Caco-2 (cell line): ENCODE measurements at regions not wholly inside any gene's neighbourhood (a gene's known extent, or its start where the extent isn't known, plus 50 kb on each side); places are given as distances from the start of the nearest gene placed in this dataset.

Experiments used
- BruUV-seq: library from RNA; stranded (reverse); fragments of 400-500 nt; replicated peaks from 2 replicates; lab custom pipeline; 2021; lab: Mats Ljungman, UMichigan
- CTCF ChIA-PET: fragments of 300-600 bp; sonication (Branson Sonifier 250); formaldehyde crosslinking; loops from one replicate; lab custom pipeline; 2022; ENCODE audit warnings: antibody characterized with exemption; lab: Charles Lee
- POLR2A ChIA-PET: fragments of 300-600 bp; sonication (Branson Sonifier 250); formaldehyde crosslinking; loops from one replicate; lab custom pipeline; 2022; ENCODE audit warnings: antibody characterized with exemption; lab: Charles Lee
- DNase-seq, 2 experiments: peaks; one replicate each; pipeline versions ENCODE4 v3.0.0 to v3.0.0-alpha.2; 2020 to 2022
- H3K27me3 ChIP-seq: replicated peaks from 2 replicates; pipeline ENCODE4 v1.6.0; 2011; ENCODE audit warnings: low read length; ENCODE audit not compliant: control insufficient read depth, insufficient read depth
- H3K36me3 ChIP-seq: 2 replicates; pipeline ENCODE4 v1.5.1; 2011; ENCODE audit warnings: low read length; ENCODE audit not compliant: control insufficient read depth, insufficient read depth
- H3K4me1 ChIP-seq: fragments of 250-450 bp; sonication (Bioruptor Pico); 2 replicates; pipeline ENCODE4 v1.5.1; 2020; ENCODE audit warnings: mild to moderate bottlenecking
- H3K4me3 ChIP-seq: 2 replicates; pipeline ENCODE4 v1.5.1; 2011; ENCODE audit warnings: low read depth, mild to moderate bottlenecking, control low read depth, low read length
- H3K9me3 ChIP-seq: fragments of 250-450 bp; sonication (Bioruptor Pico); 2 replicates; pipeline ENCODE4 v1.5.1; 2020; ENCODE audit warnings: mild to moderate bottlenecking, moderate library complexity
- H3K27ac Mint-ChIP-seq: one replicate; pipeline ENCODE4 v1.8.0; 2022; ENCODE audit warnings: mixed read lengths; ENCODE audit not compliant: unreplicated experiment
- H3K27me3 Mint-ChIP-seq: one replicate; pipeline ENCODE4 v1.8.0; 2022; ENCODE audit warnings: mixed read lengths; ENCODE audit not compliant: insufficient read depth, unreplicated experiment
- H3K36me3 Mint-ChIP-seq: one replicate; pipeline ENCODE4 v1.8.0; 2022; ENCODE audit warnings: mild to moderate bottlenecking, mixed read lengths; ENCODE audit not compliant: insufficient read depth, unreplicated experiment
- H3K4me1 Mint-ChIP-seq: one replicate; pipeline ENCODE4 v1.8.0; 2022; ENCODE audit warnings: low read depth, mixed read lengths; ENCODE audit not compliant: unreplicated experiment
- H3K4me3 Mint-ChIP-seq: one replicate; pipeline ENCODE4 v1.8.0; 2022; ENCODE audit warnings: mild to moderate bottlenecking, moderate library complexity, mixed read lengths; ENCODE audit not compliant: unreplicated experiment
- H3K9me3 Mint-ChIP-seq: one replicate; pipeline ENCODE4 v1.8.0; 2022; ENCODE audit warnings: mixed read lengths; ENCODE audit not compliant: unreplicated experiment
- intact Hi-C: fragments of 100-400 bp; cut with micrococcal nuclease; formaldehyde crosslinking; loops from one replicate; pipeline ENCODE4 v1.10.0; 2022; ENCODE audit not compliant: unreplicated experiment
- TF ChIP-seq, protein P1 (sequence below), 2 experiments: fragments of 200-600 bp in 1 of 2; IDR thresholded peaks; 1 replicate in 1 of 2; 2 replicates in 1 of 2; pipeline versions ENCODE4 v1.5.1 to v1.8.0; 2011 to 2022; ENCODE audit warnings: antibody characterized with exemption in 1 of 2, control low read depth in 1 of 2, inconsistent platforms in 1 of 2, low read depth in 1 of 2, low read length in 1 of 2, mild to moderate bottlenecking in 1 of 2, moderate library complexity in 1 of 2; ENCODE audit not compliant: insufficient read depth in 1 of 2, severe bottlenecking in 1 of 2, unreplicated experiment in 1 of 2

DNA sequence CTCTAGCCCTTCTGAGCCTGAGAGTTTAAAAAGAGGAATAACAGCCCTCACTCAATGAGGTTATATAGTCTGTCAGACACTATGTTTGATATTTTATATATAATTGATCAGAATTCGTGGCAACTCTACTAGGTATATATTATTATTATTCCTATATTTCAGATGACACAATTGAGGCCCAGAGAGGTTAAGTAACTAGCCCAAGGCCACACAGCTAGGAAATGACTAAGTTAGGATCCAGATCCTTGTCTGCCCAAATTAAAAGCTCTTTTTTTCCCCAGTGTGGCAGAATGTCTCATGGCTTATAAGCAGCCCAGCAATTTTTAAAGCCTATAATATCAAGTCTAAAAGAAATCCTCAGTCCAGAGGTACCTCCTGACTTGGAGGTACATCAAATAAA lies 1119.9 kb upstream of the AUTS2 start:
- intact Hi-C loops = no loop called here
- H3K27ac Mint-ChIP-seq = no peak overlapping the region

DNA sequence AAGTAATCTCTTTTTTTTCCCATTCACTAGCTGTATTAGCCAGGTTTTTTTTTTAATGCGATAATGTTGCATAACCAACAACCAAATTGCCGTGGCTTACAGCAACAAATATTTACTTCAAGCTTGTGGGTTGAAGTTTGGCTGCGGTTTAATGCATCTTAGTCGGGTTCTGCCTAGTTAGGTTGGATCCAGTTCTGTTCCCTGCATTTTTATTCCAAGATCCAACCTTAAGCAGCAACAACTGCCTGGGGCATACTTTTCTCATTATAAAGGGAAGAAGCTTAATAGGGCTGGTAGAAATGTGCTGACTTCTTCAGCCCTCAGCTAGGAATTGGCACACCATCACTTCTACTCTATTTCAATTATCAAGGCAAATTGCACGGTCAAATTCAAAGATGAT lies 1115.5 kb upstream of the AUTS2 start:
- Mint-ChIP-seq H3K27ac (no peak overlapping the region), H3K4me3 (no peak overlapping the region), H3K36me3 (no peaks in the 10 kb centered on the region), H3K4me1 (no peaks in the 10 kb centered on the region), H3K9me3 (peaks cover 10% of the 10 kb centered on the region), H3K27me3 (peaks cover 2% of the 10 kb centered on the region)
- Histone ChIP-seq H3K9me3 (0 out of 2 replicates have a peak, but pooled peaks cover 3% of the 10 kb centered on the region), H3K27me3 (no peaks in the 10 kb centered on the region), H3K36me3 (no peaks in the 10 kb centered on the region), H3K4me3 (no peak overlapping the region), H3K4me1 (no peaks in the 10 kb centered on the region)
- ChIA-PET POLR2A (no interaction called here), CTCF (no interaction called here)
- no TSS peak for BruUV-seq
- DNase-seq = no peak
- TF ChIP-seq, protein P1, sequence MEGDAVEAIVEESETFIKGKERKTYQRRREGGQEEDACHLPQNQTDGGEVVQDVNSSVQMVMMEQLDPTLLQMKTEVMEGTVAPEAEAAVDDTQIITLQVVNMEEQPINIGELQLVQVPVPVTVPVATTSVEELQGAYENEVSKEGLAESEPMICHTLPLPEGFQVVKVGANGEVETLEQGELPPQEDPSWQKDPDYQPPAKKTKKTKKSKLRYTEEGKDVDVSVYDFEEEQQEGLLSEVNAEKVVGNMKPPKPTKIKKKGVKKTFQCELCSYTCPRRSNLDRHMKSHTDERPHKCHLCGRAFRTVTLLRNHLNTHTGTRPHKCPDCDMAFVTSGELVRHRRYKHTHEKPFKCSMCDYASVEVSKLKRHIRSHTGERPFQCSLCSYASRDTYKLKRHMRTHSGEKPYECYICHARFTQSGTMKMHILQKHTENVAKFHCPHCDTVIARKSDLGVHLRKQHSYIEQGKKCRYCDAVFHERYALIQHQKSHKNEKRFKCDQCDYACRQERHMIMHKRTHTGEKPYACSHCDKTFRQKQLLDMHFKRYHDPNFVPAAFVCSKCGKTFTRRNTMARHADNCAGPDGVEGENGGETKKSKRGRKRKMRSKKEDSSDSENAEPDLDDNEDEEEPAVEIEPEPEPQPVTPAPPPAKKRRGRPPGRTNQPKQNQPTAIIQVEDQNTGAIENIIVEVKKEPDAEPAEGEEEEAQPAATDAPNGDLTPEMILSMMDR (IDR thresholded peaks at IDR 0.05; ENCODE audit: insufficient read depth in 1 of 2, low read depth in 1 of 2, low read length in 1 of 2, severe bottlenecking in 1 of 2, unreplicated experiment in 1 of 2) = no peak
- intact Hi-C loops = no loop called here

More for the DNA sequence above, 1119.9 kb upstream of the AUTS2 start:
- Histone ChIP-seq H3K9me3 (no peaks in the 10 kb centered on the region), H3K4me3 (no peak overlapping the region), H3K4me1 (no peaks in the 10 kb centered on the region), H3K36me3 (no peaks in the 10 kb centered on the region), H3K27me3 (no peaks in the 10 kb centered on the region)
- Mint-ChIP-seq H3K4me3 (no peak overlapping the region), H3K27me3 (peaks cover 2% of the 10 kb centered on the region), H3K4me1 (no peaks in the 10 kb centered on the region), H3K9me3 (peaks cover under 1% of the 10 kb centered on the region), H3K36me3 (no peaks in the 10 kb centered on the region)
- ChIA-PET POLR2A (no interaction called here), CTCF (no interaction called here)
- no peak for DNase-seq
- no TSS peak for BruUV-seq
- TF ChIP-seq, protein P1 (IDR thresholded peaks at IDR 0.05; ENCODE audit: insufficient read depth in 1 of 2, low read depth in 1 of 2, low read length in 1 of 2, severe bottlenecking in 1 of 2, unreplicated experiment in 1 of 2) = no peak

DNA sequence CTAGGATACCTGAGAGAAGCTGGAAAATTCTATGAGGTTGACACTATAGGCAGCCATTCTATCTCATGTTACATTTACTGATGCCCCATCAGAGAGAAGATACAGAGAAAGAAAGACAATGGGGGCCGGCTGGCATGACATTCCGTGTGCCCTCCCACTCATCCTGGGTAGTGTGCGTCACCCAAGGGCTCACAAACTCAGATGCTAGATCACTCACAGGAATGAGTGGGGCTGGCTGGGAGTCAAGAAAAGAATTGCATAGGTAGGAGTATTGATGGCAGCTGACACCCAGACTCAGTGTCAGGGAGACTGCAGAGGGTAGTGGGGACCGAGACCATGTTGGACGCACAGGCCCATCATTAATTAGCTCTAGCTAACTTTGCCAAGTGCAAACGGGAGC lies 1113.5 kb upstream of the AUTS2 start:
- H3K27me3 Mint-ChIP-seq = peaks cover 2% of the 10 kb centered on the region
- 0 out of 2 replicates have a peak, but pooled peaks cover 3% of the 10 kb centered on the region for H3K9me3 ChIP-seq
- no peaks in the 10 kb centered on the region for H3K4me1 ChIP-seq
- no peak overlapping the region for H3K4me3 ChIP-seq
- H3K36me3 ChIP-seq = no peaks in the 10 kb centered on the region
- H3K4me1 Mint-ChIP-seq = no peaks in the 10 kb centered on the region
- H3K4me3 Mint-ChIP-seq = no peak overlapping the region
- BruUV-seq = no TSS peak
- DNase-seq = no peak
- H3K36me3 Mint-ChIP-seq = no peaks in the 10 kb centered on the region
- POLR2A ChIA-PET = no interaction called here
- CTCF ChIA-PET = no interaction called here
- no peaks in the 10 kb centered on the region for H3K27me3 ChIP-seq
- H3K27ac Mint-ChIP-seq = no peak overlapping the region
- intact Hi-C loops = no loop called here
- H3K9me3 Mint-ChIP-seq = peaks cover 10% of the 10 kb centered on the region
- TF ChIP-seq, protein P1 (IDR thresholded peaks at IDR 0.05; ENCODE audit: insufficient read depth in 1 of 2, low read depth in 1 of 2, low read length in 1 of 2, severe bottlenecking in 1 of 2, unreplicated experiment in 1 of 2) = no peak
